GM23248 (cell line): ENCODE measurements at regions not wholly inside any gene's neighbourhood (a gene's known extent, or its start where the extent isn't known, plus 50 kb on each side); places are given as distances from the start of the nearest gene placed in this dataset.

Source experiments
- DNase-seq: peaks from one replicate; pipeline ENCODE4 v3.0.0-alpha.2; 2015
- H2AFZ ChIP-seq: fragments of 200-600 bp; sonication (generic); 2 replicates; pipeline ENCODE4 v1.6.1; 2016; ENCODE audit warnings: antibody characterized with exemption
- H3F3A ChIP-seq: fragments of 200-600 bp; sonication (generic); 2 replicates; pipeline ENCODE4 v1.6.1; 2016; ENCODE audit warnings: mild to moderate bottlenecking, antibody characterized with exemption, mixed run types; ENCODE audit not compliant: insufficient read depth
- H3K27ac ChIP-seq: fragments of 200-600 bp; sonication (generic); 2 replicates; pipeline ENCODE4 v1.5.1; 2016; ENCODE audit warnings: mild to moderate bottlenecking
- H3K27me3 ChIP-seq: fragments of 200-600 bp; sonication (generic); replicated peaks from 2 replicates; pipeline ENCODE4 v1.6.1; 2016; ENCODE audit warnings: mild to moderate bottlenecking; ENCODE audit not compliant: insufficient read depth
- H3K36me3 ChIP-seq: fragments of 200-600 bp; sonication (generic); 2 replicates; pipeline ENCODE4 v1.6.1; 2016; ENCODE audit warnings: low read depth, mild to moderate bottlenecking
- H3K4me1 ChIP-seq: fragments of 200-600 bp; sonication (generic); 2 replicates; pipeline ENCODE4 v1.6.1; 2016; ENCODE audit warnings: mild to moderate bottlenecking; ENCODE audit not compliant: insufficient read depth
- H3K4me2 ChIP-seq: fragments of 200-600 bp; sonication (generic); one replicate; pipeline ENCODE4 v1.6.1; 2016; ENCODE audit warnings: mild to moderate bottlenecking; ENCODE audit not compliant: unreplicated experiment
- H3K4me3 ChIP-seq: fragments of 200-600 bp; sonication (generic); 2 replicates; pipeline ENCODE4 v1.5.1; 2016; ENCODE audit warnings: mild to moderate bottlenecking
- H3K79me2 ChIP-seq: fragments of 200-600 bp; sonication (generic); 2 replicates; pipeline ENCODE4 v1.6.1; 2016; ENCODE audit warnings: mild to moderate bottlenecking; ENCODE audit not compliant: insufficient read depth
- H3K9ac ChIP-seq: fragments of 200-600 bp; sonication (generic); 2 replicates; pipeline ENCODE4 v1.6.1; 2016; ENCODE audit warnings: mild to moderate bottlenecking
- H3K9me2 ChIP-seq: fragments of 200-600 bp; sonication (generic); 2 replicates; pipeline ENCODE4 v1.6.1; 2016; ENCODE audit warnings: mixed run types, mild to moderate bottlenecking, moderate library complexity; ENCODE audit not compliant: insufficient read depth
- H3K9me3 ChIP-seq: fragments of 200-600 bp; sonication (generic); one replicate; pipeline ENCODE4 v1.6.1; 2017; ENCODE audit warnings: low read depth
- H4K20me1 ChIP-seq: fragments of 200-600 bp; sonication (generic); 2 replicates; pipeline ENCODE4 v1.6.0; 2016; ENCODE audit not compliant: insufficient read depth
- EZH2 ChIP-seq: fragments of 200-600 bp; sonication (generic); IDR thresholded peaks from 2 replicates; pipeline ENCODE4 v1.6.1; 2018; ENCODE audit warnings: antibody characterized with exemption, mild to moderate bottlenecking; ENCODE audit not compliant: insufficient read depth, poor library complexity, severe bottlenecking
- EZH2phosphoT487 ChIP-seq: fragments of 200-600 bp; sonication (generic); IDR thresholded peaks from 2 replicates; pipeline ENCODE4 v1.6.1; 2018; ENCODE audit warnings: antibody characterized with exemption, moderate library complexity, mild to moderate bottlenecking, low read depth; ENCODE audit not compliant: insufficient read depth
- WGBS, 2 experiments: methylation state at CpG; one replicate each; pipeline ENCODE4 v1.1.6; 2015 to 2017; ENCODE audit warnings: low lambda C conversion rate in 2 of 2, low coverage in 1 of 2; ENCODE audit errors: missing lambda C conversion rate in 2 of 2; 5-methylcytosine and 5-hydroxymethylcytosine counted together
- in situ Hi-C: fragments of 300-500 bp; cut with MboI; formaldehyde crosslinking; loops from 2 replicates; pipeline ENCODE4 v1.15.0; 2020

DNA sequence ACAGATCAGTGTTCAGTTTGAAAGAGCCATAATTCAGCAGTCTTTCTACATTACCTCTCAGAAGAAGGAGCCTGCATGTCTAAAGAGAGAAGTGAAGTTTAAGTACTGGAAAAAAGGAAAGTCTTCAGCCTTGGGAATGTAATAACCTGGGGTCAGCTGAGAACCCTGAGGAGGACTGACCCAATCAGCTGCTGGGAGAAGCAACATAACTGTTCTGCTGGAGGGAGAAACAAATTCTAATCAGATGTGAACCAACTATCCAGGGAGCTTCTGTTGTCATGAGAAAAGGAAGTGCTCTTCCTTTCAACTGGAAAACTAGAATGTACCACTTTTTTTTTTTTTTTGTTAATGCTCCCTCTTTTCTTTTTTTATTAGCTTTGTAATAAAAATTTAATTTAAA lies 64.5 kb upstream of the PDE5A start:
- Histone ChIP-seq H3K9ac (0 out of 2 replicates have a peak overlapping the region, but pooled peaks have one; percentile 22), H4K20me1 (no peaks in the 10 kb centered on the region), H3K4me3 (peak overlapping the region; percentile 22), H3K27ac (no peak overlapping the region), H3F3A (peaks cover 8% of the 10 kb centered on the region; the same call in 1 of the 2 replicates), H2AFZ (peak overlapping the region; percentile 72), H3K4me1 (peaks cover 14% of the 10 kb centered on the region), H3K9me3 (no peaks in the 10 kb centered on the region), H3K36me3 (no peaks in the 10 kb centered on the region), H3K4me2 (peak overlapping the region; percentile 39), H3K79me2 (no peaks in the 10 kb centered on the region), H3K27me3 (no peaks in the 10 kb centered on the region), H3K9me2 (no peaks in the 10 kb centered on the region)
- in situ Hi-C loops, result no loop called here
- TF ChIP-seq EZH2phosphoT487, result no peak
- TF ChIP-seq EZH2, result no peak
- peak; percentile 18 for DNase-seq

DNA sequence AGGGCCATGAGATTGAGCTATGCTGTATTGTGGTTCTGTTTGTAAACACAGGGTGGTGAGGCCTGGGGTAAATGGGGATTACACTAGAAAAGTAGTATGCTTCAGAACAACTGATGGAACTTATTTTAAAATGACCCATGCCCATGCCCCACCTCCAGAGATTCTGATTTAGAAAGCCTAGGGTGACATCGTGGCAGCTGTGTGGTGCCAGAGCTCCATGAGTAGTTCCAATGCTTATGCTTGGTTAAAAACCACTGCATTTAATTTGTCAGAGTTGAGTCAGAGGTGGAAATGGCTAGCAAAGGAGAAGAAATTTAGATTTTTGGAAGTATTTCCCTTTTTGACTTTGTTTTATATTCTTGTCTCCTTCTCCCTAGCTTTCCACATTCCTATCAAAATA lies 63.4 kb upstream of the PDE5A start:
- no peak for TF ChIP-seq EZH2phosphoT487
- TF ChIP-seq EZH2, result no peak
- Histone ChIP-seq H2AFZ (peak overlapping the region; percentile 49), H3K4me1 (peaks cover 14% of the 10 kb centered on the region), H3K4me2 (peak overlapping the region; percentile 15), H3K79me2 (no peaks in the 10 kb centered on the region), H3K9ac (no peak overlapping the region), H3K27me3 (no peaks in the 10 kb centered on the region), H4K20me1 (no peaks in the 10 kb centered on the region), H3K9me2 (no peaks in the 10 kb centered on the region), H3F3A (peaks cover 8% of the 10 kb centered on the region; the same call in 1 of the 2 replicates), H3K36me3 (no peaks in the 10 kb centered on the region), H3K27ac (no peak overlapping the region), H3K9me3 (no peaks in the 10 kb centered on the region), H3K4me3 (no peak overlapping the region)
- WGBS, 2 experiments, result 0 to 4% methylated on average over 1 of the region's 1 CpG
- in situ Hi-C loops, result no loop called here
- peak; percentile 80 for DNase-seq

DNA sequence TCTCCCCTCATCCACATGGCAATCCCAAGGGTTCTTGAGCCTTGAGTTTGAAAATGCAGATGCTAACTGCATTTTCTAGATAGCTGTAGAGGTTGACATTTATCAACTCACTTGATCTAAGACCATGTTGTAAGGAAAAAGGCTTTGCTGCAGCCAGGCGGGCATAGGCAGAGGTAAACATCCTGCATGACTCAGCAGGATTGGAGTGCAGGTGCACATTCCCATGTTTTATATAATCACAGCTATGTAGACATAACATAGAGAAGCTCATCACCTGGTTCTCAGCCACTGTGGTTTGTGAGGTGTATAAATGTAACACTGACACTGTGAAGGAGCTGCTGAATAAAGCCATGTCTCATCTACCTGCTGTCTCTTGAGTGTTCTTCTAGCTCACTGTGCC lies 62.3 kb upstream of the PDE5A start:
- 80 to 92% methylated on average over 1 of the region's 1 CpG for WGBS, 2 experiments
- Histone ChIP-seq H3K27ac (no peak overlapping the region), H3K9me3 (no peaks in the 10 kb centered on the region), H3K36me3 (no peaks in the 10 kb centered on the region), H3K79me2 (no peaks in the 10 kb centered on the region), H3K9ac (no peak overlapping the region), H3K27me3 (no peaks in the 10 kb centered on the region), H3K9me2 (no peaks in the 10 kb centered on the region), H4K20me1 (no peaks in the 10 kb centered on the region), H3K4me1 (peaks cover 14% of the 10 kb centered on the region), H3K4me2 (no peak overlapping the region), H3F3A (peaks cover 8% of the 10 kb centered on the region; the same call in 1 of the 2 replicates), H3K4me3 (no peak overlapping the region), H2AFZ (no peak overlapping the region)
- TF ChIP-seq EZH2phosphoT487, result no peak
- no peak for TF ChIP-seq EZH2
- in situ Hi-C loops, result no loop called here
- no peak for DNase-seq

DNA sequence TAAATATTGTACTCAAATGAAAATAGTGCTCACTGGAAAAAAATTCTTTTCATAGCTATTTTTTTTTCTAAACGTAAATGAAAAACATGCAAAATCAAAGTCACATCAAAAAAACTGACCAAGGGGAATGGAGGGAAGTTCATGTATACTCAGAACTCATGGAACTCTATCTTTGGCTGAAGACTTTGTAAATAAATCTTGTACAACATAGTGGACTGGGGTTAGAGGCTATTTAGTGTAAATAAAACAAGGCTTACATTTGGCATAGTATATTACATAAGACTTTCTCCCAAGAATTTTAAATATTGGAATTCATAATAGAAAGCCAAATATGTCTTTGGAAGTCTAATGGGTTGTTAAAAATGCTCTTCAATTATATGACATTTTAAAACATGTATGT lies 59.8 kb upstream of the PDE5A start:
- no peaks in the 10 kb centered on the region for H3K27me3 ChIP-seq
- no peaks in the 10 kb centered on the region for H3K79me2 ChIP-seq
- H3K27ac ChIP-seq, result no peak overlapping the region
- H3K4me3 ChIP-seq, result no peak overlapping the region
- H3K9ac ChIP-seq, result no peak overlapping the region
- H3K4me1 ChIP-seq, result peaks cover 19% of the 10 kb centered on the region
- H3K9me2 ChIP-seq, result no peaks in the 10 kb centered on the region
- no peak for DNase-seq
- no peak overlapping the region for H3K4me2 ChIP-seq
- in situ Hi-C loops, result no loop called here
- no peak overlapping the region for H2AFZ ChIP-seq
- no peaks in the 10 kb centered on the region for H3K9me3 ChIP-seq
- peaks cover 15% of the 10 kb centered on the region; the same call in 1 of the 2 replicates for H3F3A ChIP-seq
- WGBS, 2 experiments, result 29 to 42% methylated on average over 1 of the region's 1 CpG
- H4K20me1 ChIP-seq, result no peaks in the 10 kb centered on the region
- TF ChIP-seq EZH2, result no peak
- no peak for TF ChIP-seq EZH2phosphoT487
- H3K36me3 ChIP-seq, result no peaks in the 10 kb centered on the region

DNA sequence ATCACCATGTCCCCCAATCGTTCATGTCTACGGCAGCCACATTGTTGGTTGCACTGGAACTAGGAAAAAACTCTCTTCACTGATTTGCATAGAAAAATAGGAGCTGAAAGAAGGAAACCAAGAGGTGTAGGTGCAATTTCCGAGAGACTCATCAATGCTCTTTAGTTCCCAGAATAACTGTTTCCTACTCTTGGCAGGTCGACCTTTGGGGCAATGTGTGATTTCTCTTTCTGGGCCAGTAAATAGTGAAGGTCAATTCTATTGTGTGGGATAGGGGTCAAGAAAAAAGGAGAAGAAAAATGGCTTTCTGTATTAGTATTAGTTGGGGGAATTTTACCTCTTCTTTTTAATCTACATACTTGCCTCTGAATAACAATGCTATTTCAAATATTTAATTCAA lies 55.9 kb upstream of the PDE5A start:
- H3K36me3 ChIP-seq, result no peaks in the 10 kb centered on the region
- H3K4me2 ChIP-seq, result no peak overlapping the region
- in situ Hi-C loops, result no loop called here
- no peaks in the 10 kb centered on the region for H3K79me2 ChIP-seq
- H3K9ac ChIP-seq, result no peak overlapping the region
- H3K9me3 ChIP-seq, result no peaks in the 10 kb centered on the region
- no peak for TF ChIP-seq EZH2phosphoT487
- no peak for TF ChIP-seq EZH2
- no peaks in the 10 kb centered on the region for H3K27me3 ChIP-seq
- H3K4me3 ChIP-seq, result no peak overlapping the region
- 16 to 25% methylated on average over 4 of the region's 4 CpGs for WGBS, 2 experiments
- H3K4me1 ChIP-seq, result peaks cover 10% of the 10 kb centered on the region
- H4K20me1 ChIP-seq, result no peaks in the 10 kb centered on the region
- H3F3A ChIP-seq, result peaks cover 13% of the 10 kb centered on the region; the same call in 1 of the 2 replicates
- no peaks in the 10 kb centered on the region for H3K9me2 ChIP-seq
- no peak overlapping the region for H2AFZ ChIP-seq
- no peak overlapping the region for H3K27ac ChIP-seq
- no peak for DNase-seq
